ENCODE measurements at regions not wholly inside any gene's neighbourhood (a gene's known extent, or its start where the extent isn't known, plus 50 kb on each side); places are given as distances from the start of the nearest gene placed in this dataset.
"Not testable (repeated sequence)": the region's sequence is repeated elsewhere in the genome, so short reads cannot be mapped to it uniquely, and the experiment has no call there.

DNA sequence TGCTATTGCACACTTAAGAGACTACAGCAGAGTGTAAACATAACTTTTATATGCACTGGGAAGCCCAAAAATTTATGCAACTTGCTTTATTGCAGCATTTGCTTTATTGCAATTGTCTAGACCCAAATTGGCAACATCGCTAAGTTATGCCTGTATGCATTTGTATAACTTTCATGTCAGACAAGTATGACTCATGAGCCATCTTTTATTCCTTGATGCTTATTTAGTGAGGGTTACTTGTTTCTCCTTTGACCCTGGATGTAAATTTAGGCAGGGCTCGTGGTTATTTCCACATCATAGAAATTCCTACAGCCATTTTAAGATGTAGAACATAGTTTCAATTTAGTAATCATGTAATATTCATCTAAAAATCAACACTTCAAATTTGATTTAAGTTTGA is 130.3 kb upstream of the LY86 start:
- no peak for DNase-seq (ENCODE audit: low spot score in 2 of 2)
- TF ChIP-seq POLR2AphosphoS5 (IDR thresholded peaks at IDR 0.05) (no peak), EP300 (IDR thresholded peaks at IDR 0.05) (no peak), POLR2A (IDR thresholded peaks at IDR 0.05) (no peak)
- TF ChIP-seq, protein P1, sequence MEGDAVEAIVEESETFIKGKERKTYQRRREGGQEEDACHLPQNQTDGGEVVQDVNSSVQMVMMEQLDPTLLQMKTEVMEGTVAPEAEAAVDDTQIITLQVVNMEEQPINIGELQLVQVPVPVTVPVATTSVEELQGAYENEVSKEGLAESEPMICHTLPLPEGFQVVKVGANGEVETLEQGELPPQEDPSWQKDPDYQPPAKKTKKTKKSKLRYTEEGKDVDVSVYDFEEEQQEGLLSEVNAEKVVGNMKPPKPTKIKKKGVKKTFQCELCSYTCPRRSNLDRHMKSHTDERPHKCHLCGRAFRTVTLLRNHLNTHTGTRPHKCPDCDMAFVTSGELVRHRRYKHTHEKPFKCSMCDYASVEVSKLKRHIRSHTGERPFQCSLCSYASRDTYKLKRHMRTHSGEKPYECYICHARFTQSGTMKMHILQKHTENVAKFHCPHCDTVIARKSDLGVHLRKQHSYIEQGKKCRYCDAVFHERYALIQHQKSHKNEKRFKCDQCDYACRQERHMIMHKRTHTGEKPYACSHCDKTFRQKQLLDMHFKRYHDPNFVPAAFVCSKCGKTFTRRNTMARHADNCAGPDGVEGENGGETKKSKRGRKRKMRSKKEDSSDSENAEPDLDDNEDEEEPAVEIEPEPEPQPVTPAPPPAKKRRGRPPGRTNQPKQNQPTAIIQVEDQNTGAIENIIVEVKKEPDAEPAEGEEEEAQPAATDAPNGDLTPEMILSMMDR (IDR thresholded peaks at IDR 0.05): no peak
- Histone ChIP-seq H3K4me1 (no peaks in the 10 kb centered on the region), H3K27ac (no peak overlapping the region), H3K9me3 (no peaks in the 10 kb centered on the region), H3K4me3 (no peak overlapping the region), H3K27me3 (no peaks in the 10 kb centered on the region), H3K36me3 (no peaks in the 10 kb centered on the region)
- WGBS: 70% methylated on average over 2 of the region's 2 CpGs

GRCh38 chr6:6459963-6460362 is 128.6 kb upstream of the LY86 start:
- H3K4me1 ChIP-seq; H3K36me3 ChIP-seq; H3K27ac ChIP-seq; H3K4me3 ChIP-seq; DNase-seq (ENCODE audit: low spot score in 2 of 2); H3K9me3 ChIP-seq; H3K27me3 ChIP-seq: not testable (repeated sequence)
- WGBS: 90% methylated on average over 4 of the region's 4 CpGs

DNA sequence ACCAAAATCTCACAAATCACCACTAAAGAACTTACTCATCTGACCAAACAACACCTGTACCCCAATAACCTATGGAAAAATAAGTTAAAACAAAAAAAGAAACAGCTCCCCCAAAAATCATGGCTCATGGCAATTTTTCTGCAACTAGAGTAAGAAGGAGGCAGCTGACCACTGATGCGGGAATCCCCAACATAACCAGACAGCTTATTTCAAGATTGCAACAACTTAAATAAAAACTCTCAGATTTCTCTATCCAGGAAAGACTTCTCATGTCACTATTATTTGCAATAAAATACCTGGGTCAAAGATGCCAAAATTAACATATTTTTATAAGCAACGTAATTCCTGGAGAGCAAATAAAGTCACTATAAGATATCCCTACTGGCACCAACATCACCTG is 128.1 kb upstream of the LY86 start:
- TF ChIP-seq POLR2A (IDR thresholded peaks at IDR 0.05): no peak
- TF ChIP-seq EP300 (IDR thresholded peaks at IDR 0.05): no peak
- no peak for TF ChIP-seq POLR2AphosphoS5 (IDR thresholded peaks at IDR 0.05)
- TF ChIP-seq, protein P1 (IDR thresholded peaks at IDR 0.05): no peak
- WGBS: 78% methylated on average over 2 of the region's 2 CpGs
- Histone ChIP-seq H3K4me3 (no peak overlapping the region), H3K36me3 (no peaks in the 10 kb centered on the region), H3K4me1 (no peaks in the 10 kb centered on the region), H3K27ac (no peak overlapping the region), H3K9me3 (no peaks in the 10 kb centered on the region), H3K27me3 (no peaks in the 10 kb centered on the region)
- DNase-seq (ENCODE audit: low spot score in 2 of 2): no peak

DNA sequence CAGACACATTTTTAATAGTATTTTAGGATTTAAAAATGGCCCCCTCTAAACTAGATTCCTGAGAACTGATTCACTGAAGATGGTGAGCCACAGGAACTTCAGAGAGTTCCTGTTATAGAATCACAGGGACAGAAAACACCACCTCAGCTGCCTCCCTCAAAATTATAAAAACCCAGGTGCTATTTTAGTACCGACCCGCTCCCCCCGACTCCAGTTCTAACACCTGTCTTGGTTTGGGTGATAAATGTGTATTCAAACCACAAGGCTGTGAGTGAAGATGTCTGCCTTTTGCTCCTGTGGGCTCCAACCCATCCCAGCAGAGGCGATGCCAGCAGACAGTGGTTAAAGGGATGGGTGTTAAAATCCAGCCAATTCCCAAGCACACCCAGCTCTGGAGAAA is 127.4 kb upstream of the LY86 start:
- H3K36me3 ChIP-seq: no peaks in the 10 kb centered on the region
- H3K9me3 ChIP-seq: no peaks in the 10 kb centered on the region
- H3K4me1 ChIP-seq: no peaks in the 10 kb centered on the region
- no peak overlapping the region for H3K4me3 ChIP-seq
- TF ChIP-seq POLR2A (IDR thresholded peaks at IDR 0.05) (no peak), EP300 (IDR thresholded peaks at IDR 0.05) (no peak), POLR2AphosphoS5 (IDR thresholded peaks at IDR 0.05) (no peak)
- TF ChIP-seq, protein P1 (IDR thresholded peaks at IDR 0.05): no peak
- H3K27ac ChIP-seq: no peak overlapping the region
- WGBS: 79% methylated on average over 4 of the region's 4 CpGs
- no peak for DNase-seq (ENCODE audit: low spot score in 2 of 2)
- H3K27me3 ChIP-seq: no peaks in the 10 kb centered on the region

GRCh38 chr6:6466967-6467761 is 121.4 kb upstream of the LY86 start:
- no peaks in the 10 kb centered on the region for H3K27me3 ChIP-seq
- no peaks in the 10 kb centered on the region for H3K9me3 ChIP-seq
- no peaks in the 10 kb centered on the region for H3K36me3 ChIP-seq
- no peak overlapping the region for H3K4me3 ChIP-seq
- no peak for TF ChIP-seq POLR2A (IDR thresholded peaks at IDR 0.05)
- TF ChIP-seq POLR2AphosphoS5 (IDR thresholded peaks at IDR 0.05): no peak
- TF ChIP-seq EP300 (IDR thresholded peaks at IDR 0.05): no peak
- TF ChIP-seq, protein P1 (IDR thresholded peaks at IDR 0.05): no peak
- H3K4me1 ChIP-seq: peaks cover 3% of the 10 kb centered on the region
- H3K27ac ChIP-seq: no peak overlapping the region
- 71% methylated on average over 12 of the region's 12 CpGs for WGBS
- no peak for DNase-seq (ENCODE audit: low spot score in 2 of 2)

DNA sequence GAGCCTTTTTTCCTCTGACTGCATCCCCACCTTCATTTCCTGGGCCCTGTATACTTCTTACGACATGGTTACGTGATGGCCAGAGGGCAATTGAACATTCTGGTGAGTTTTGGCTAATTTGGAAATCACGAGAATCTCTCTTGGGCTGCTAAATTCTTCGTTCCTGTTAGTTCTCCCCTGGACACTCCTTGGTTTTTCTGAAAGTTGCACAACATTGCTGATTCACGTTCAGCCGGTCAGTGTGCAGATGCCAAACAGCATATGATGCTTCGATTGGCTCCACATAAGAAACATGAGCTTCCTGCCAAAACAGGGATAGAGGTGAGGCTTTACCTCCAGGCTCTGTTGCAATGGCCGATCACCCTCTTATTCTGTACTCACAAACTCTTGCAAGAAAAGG is 119.4 kb upstream of the LY86 start:
- Histone ChIP-seq H3K4me3 (no peak overlapping the region), H3K27me3 (no peaks in the 10 kb centered on the region), H3K36me3 (no peaks in the 10 kb centered on the region), H3K27ac (peak overlapping the region; percentile 50), H3K9me3 (no peaks in the 10 kb centered on the region), H3K4me1 (peaks cover 3% of the 10 kb centered on the region)
- 62% methylated on average over 8 of the region's 8 CpGs for WGBS
- TF ChIP-seq POLR2AphosphoS5 (IDR thresholded peaks at IDR 0.05): peak in 2 of 3 donors; percentile 33 to 84
- no peak for TF ChIP-seq EP300 (IDR thresholded peaks at IDR 0.05)
- TF ChIP-seq, protein P1 (IDR thresholded peaks at IDR 0.05): no peak
- no peak for TF ChIP-seq POLR2A (IDR thresholded peaks at IDR 0.05)
- no peak for DNase-seq (ENCODE audit: low spot score in 2 of 2)
